Kidney capillary endothelial cell (primary cell): ENCODE measurements at regions not wholly inside any gene's neighbourhood (a gene's known extent, or its start where the extent isn't known, plus 50 kb on each side); places are given as distances from the start of the nearest gene placed in this dataset.
"Not testable (repeated sequence)": the region's sequence is repeated elsewhere in the genome, so short reads cannot be mapped to it uniquely, and the experiment has no call there.

Experiments
- DNase-seq: peaks from one replicate; pipeline ENCODE4 v3.0.0-alpha.2; 2018; ENCODE audit warnings: low spot score

GRCh38 chr12:64552510-64552909, 57.8 kb upstream of the RASSF3 start:
- not testable (repeated sequence) for DNase-seq

GRCh38 chr12:64553689-64554088, 56.6 kb upstream of the RASSF3 start:
- DNase-seq, result not testable (repeated sequence)

GRCh38 chr12:64556231-64556630, 54.1 kb upstream of the RASSF3 start:
- no peak for DNase-seq

GRCh38 chr12:64558754-64559153, 51.5 kb upstream of the RASSF3 start:
- DNase-seq, result no peak

GRCh38 chr12:64560396-64561301, 49.6 kb upstream of the RASSF3 start:
- DNase-seq, result peak; percentile 86
